GM19467 (cell line): ENCODE measurements at regions not wholly inside any gene's neighbourhood (a gene's known extent, or its start where the extent isn't known, plus 50 kb on each side); places are given as distances from the start of the nearest gene placed in this dataset.

Experiments used
- ATAC-seq: cut with Tn5 transposase; IDR thresholded peaks from one replicate; pipeline ENCODE4 v1.9.1; 2021; ENCODE audit warnings: mild to moderate bottlenecking, moderate library complexity; ENCODE audit not compliant: unreplicated experiment

DNA sequence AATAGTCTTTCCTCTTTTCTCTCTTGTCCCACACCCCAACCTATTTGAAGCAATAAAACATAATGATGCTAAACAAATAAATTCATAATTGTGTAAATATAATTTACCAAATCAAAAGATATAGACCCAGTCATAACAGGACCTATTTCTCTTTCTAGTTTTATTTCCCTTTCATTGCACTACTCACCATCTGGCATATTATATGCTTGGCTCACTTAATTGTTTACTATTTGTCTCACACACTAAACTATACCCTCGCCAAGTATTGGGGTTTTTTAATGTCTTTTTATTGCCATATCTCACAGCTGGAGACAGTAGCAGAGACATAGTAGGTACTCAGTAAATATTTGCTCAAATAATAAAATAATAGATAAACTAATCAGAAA, 597.5 kb upstream of the PCDH15 start:
- ATAC-seq, result no peak

DNA sequence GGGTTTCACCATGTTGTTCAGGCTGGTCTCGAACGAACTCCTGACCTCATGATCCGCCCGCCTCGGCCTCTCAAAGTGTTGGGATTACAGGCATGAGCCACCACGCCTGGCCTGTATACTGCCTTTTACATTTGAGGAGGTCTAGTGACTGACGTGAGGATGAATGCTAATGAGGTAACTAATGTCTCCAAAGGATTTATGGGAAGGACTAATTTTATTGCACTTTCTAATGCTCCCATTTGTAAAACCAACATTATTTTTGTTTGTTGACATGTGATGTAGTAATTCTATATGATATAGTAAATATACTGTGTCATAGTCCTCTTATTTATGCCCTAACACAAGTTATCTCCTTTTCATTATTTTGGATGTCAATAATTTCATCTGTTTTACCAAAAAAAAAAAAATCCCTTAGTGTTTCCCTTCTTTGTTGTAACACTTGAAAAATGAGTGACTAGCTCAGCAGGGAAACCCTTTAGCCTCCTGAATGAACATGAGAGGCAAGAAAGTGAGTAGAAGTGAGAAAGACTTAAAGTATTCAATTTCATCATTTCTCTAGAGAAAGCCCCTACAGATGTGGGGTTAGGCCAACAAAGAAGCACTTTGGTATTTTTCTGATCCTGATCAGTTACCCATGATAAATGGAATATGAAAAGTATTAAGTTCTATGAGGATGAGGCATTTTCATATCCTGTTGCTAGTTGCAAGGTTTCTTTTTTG, 596.9 kb upstream of the PCDH15 start:
- ATAC-seq, result no peak

DNA sequence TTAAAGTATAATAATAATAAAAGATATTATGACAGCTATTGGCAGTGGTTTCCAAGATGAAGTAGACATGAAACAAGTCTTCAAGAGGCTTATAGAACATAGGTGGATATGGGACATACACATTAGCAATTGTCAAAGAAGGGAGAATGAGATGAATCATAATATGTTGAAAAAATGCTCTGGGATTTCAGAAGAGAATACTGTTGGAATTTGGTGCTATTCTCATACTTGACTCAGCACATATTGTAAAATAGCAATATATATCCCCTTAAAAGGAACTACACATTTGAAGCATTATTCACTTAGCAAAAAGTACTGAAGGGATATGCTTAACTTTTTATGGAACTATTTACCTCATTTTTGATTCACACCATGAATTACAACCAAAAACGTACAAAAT, 577.2 kb upstream of the PCDH15 start:
- no peak for ATAC-seq

DNA sequence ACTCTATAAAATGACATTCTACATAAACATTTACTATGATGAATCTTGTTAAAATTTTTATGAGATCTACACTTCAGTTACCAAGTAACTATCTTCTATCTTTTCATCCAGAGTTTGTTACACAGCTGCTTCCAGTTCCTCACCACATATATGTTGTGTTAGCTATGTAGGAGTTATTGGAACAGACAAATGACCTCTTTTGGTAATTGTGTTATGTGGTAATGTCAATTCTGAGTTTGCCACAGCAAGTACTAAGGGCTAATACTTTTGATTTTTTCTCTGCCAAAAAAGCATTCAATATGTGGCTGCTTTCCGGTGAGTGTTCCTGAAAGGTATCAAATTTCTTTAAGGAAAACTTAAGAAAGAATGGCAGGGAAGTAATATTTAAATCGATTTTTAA, 573.9 kb upstream of the PCDH15 start:
- ATAC-seq, result no peak

DNA sequence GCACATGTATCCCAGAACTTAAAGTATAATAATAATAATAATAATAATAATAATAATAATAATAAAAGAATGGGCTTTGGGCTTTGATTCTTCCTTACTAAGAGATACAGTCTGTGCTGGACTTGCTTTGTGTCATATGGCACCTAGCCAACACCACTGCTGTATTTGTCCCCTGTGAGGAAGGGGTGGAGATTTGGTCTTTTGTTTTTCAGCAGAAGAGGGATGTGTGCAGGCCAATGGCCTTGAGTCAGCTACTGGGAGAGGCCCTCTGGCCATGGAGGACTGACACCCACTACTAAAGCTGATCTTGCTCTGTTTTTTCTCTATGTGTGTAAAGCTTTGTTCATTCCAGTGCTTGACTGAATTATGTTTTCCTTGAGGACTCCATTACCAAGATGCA, 573.0 kb upstream of the PCDH15 start:
- ATAC-seq, result no peak

DNA sequence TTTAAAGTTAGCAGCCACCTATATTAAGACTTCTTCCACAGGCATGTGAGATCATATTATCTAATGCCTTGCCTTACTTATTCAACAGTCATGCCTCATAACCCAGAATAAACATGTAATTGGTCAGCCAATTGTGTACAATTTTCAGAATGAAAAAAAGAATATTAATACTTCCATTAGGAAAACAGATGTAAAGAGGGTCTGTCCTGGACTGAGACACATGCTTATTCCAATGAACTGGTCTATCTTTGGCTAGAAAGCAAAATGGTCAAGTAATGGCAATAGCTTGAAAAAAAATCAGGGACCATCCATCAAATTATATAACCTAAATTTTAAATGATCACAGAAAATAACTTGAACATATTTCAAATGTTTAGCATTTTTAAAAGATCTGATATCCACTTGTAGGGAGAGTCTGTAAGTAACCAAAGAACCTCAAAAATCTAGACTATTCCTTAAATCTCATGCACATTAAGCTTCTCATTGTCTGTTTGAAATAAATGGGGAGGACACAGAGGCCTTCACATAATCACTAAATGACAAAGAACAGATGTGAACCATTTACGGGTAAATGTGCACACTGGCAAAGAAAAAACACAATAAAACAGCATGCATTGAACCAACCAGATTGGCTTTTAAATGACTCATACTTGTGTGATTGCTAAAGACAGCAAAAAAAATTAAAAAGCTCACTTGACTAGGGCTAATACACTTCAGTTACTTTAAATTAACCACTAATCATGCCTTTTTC, 568.8 kb upstream of the PCDH15 start:
- no peak for ATAC-seq

DNA sequence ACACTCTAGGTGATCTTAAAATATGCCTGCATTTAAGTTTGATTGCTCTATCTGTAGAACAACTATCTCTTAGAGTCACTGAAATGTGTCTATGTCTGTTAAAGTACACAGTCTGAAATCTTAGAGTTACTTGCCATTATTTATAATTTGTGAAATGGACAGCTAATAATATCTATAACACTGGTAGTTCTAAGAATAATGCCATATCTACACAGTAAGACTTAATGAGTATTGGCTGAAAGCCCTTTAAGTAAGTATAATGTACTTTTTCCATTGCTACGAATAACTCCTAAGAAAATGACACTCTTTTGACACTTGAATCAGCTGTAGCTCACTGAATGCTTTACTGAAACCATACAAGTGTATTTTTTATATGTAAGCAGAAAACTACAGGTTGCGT, 567.4 kb upstream of the PCDH15 start:
- no peak for ATAC-seq

DNA sequence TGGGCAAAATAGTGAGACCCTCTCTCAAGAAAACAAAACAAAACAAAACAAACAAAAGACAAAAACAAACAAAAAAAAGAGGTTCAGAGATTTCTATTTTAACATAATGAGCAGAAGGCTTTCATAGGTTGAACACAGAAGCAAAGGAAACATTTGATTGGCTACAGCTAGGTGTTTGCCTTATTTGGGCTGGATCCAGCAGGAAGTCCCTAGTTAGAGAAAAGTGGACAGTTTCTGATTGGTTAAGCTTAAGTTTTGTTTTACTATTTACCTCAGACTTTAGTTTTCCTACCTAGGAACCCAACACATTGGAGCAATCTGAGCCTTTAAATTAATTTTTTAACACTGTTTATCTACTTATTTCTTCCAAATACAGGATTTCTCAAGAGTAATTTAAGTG, 566.5 kb upstream of the PCDH15 start:
- ATAC-seq, result no peak

DNA sequence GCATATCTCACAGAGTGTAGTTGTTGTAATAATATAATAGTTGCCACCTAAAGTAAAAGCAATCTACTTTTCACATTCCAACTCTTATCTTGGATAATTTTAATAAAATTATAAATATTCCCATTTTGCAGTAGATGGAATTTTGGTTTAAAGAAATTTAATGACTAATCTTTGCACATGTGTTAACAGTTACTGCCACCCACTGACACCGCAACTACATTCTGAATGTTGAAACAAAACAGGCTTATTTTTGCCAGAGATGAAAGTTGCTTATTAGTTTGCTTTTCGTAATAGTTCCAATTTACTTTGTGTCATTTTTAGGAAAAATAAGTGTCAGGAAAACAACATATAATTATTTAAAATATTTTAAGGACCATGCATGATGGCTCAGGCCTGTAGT, 557.5 kb upstream of the PCDH15 start:
- ATAC-seq, result no peak

DNA sequence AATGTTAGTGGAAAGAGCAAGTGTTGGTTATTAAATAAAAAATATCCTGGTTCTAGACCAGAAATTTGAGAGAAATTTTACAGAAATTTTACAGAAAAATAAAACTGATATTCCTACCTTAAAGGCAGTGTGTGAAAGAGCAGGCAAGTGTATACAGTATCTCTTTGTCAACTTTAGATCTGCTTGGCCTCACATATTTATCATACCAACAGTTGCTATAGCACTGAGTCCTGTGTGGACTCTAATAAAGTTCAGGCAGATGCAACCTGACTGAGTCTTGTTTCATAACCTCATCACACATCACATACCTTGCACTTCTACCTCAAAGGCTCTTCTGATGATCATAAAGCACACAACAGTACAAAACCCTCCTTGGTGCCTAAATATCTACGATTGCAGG, 552.4 kb upstream of the PCDH15 start:
- no peak for ATAC-seq

DNA sequence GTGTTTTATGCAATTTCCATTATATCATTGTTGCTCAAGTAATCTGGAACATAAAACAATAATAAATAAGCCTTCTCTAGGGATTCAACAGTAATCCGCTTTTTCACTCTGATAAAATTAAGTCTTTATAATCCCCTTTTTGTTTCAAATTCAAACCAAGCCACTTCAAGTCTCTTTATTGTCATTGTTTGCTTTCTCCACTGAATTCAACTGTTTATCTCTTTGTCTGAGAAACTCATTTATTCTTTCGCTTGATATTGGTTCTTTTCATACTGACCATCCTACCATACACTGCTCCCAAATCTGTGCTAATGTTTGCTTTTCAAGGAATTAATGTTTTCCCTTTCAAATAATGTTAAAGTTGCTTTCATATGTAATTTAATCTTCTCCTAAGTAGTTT, 550.4 kb upstream of the PCDH15 start:
- ATAC-seq, result no peak

DNA sequence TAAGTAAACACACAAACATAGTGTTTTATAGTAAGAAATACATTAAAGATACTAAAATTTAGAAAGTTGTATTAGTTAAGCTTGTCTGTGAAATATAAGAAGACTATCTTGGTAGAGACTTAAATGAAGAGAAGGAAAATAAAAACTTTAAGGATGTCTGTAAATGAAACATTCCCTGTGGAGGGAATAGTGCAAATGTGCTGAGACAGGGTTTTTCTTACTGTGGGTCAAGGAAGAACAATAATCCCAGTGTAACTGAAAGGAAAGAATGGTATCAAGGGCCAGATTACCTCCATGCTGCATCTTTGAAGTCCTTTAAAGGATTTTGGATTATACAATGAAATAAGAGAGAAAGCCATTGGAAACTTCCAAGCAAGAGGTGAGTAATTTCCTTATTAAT, 547.5 kb upstream of the PCDH15 start:
- no peak for ATAC-seq

DNA sequence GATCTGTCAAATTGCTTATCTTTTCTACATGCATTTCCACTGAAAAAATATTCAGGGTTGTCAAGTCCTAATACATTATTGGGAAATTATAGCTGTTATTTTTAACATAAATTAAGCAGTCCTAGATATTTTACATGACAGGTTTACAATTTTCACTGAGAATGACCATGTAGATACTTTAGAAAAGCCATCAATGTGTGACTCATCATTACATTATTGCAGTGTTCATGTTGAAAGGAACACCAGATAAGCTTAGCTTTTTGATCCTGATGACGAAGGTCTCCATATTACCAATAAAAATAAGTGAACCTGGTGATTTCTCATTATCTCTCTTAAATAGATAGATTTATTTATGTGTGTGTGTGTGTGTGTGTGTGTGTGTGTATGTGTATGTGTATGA, 529.5 kb upstream of the PCDH15 start:
- no peak for ATAC-seq

DNA sequence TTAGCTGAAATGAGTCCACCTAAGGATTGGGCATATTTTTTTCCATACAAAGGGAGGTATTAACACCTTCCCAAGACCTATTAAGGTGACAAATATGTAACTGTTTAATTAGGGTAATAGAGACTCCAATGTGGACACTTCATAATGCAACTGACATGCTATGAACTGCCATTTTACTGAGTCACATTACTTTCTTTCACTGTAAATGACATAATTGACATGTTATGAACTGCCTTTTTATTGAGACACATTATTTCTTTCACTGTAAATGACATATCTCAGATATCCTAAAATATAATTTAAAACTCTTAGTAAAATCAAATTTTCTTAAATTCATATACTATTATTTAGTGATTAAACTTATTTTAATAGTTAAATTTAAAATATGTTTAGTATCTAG, 528.8 kb upstream of the PCDH15 start:
- no peak for ATAC-seq

DNA sequence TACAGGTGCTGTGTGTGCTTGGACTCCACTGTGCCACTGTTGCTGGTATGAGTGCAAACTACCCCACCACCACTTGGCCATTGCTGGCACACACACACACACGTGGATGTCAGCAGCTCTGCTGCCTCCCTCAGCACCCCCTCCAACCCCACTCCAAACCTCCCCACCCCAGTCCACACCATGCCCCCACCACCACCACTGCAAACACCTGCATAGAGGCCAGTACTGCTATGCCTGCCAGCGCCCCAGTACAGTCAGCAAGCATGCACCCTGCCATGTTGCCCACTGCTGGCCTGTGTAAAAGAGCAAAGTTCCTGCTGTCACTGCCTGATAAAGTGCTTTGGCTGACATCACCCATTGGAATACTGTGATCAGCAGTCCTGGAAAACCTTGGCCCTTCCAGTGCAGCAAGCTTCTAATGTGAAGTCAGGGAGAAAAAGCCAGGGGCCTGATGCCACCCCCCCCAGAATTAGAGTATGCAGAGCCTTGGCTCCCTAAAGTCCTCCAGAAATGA, 519.2 kb upstream of the PCDH15 start:
- ATAC-seq, result no peak

DNA sequence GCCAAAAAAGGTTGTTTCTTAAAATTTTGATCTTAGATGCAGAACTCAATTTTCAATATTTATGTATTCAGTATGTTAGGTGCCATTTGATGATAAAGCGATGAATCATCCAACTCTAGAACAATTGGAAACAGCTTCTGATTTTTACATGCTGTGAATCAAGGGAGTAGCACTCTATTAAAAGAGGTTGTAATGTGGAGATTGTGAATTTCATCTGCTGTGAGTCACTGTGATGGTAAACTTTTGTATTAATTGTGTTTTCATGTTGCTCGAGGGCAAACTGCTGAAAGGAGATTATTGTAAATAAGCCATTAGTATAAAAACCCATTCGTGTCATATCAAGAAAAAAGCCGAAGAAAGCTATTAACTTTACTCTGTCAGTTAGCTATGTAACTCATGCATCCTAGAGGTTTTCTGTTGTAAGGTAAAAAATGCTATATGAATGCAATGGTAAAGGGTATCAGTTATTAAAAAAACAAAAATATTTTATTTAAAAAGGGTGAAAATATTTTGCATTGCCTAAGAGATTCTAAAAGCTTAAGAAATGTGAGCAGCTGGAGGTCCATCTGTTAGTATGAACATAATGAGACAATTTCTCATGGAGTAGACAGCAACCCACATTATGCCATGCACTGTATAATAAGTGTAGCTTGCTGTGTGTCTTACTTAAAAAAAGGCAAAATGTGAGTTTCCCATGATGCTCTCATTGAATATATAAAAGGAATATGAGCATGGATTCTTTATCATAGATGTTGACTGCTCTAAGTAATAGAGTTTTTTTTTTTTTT, 511.0 kb upstream of the PCDH15 start:
- no peak for ATAC-seq

DNA sequence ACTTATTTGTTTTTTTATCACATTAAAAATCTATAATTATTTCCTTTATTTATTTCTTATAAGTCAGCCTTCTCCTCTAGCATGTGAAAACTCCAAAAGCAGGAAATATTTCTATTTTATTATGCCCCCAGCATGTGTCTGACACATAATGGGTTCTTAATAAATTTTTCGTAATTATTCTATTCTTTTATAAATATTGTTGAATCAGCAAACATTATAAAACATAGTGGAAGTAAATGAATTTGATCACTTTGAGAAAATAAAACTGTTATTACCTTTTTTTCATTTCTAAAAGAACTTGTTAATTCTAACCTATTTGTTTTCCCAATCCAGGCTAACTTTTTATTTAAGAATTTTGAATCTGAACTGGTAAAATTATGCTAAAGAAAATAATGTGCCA, 509.1 kb upstream of the PCDH15 start:
- ATAC-seq, result no peak

DNA sequence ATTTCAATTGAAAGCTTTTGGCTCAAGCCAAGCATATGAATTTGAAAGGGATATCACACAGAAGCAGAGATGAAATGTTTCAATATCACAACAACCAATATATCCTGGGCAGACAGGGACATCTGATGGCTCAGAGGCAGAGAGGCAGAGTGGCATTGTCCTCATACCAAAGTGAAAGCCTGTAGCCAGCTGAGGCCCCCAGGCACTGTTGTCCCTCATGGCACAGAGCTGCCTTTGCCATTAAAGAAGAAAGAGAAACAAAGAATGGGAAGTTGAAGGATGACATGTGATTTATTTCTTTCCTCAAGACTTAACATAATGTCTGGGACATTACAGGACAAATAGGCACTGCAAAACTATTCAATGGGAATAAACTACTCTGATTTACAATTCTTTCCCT, 504.3 kb upstream of the PCDH15 start:
- no peak for ATAC-seq

DNA sequence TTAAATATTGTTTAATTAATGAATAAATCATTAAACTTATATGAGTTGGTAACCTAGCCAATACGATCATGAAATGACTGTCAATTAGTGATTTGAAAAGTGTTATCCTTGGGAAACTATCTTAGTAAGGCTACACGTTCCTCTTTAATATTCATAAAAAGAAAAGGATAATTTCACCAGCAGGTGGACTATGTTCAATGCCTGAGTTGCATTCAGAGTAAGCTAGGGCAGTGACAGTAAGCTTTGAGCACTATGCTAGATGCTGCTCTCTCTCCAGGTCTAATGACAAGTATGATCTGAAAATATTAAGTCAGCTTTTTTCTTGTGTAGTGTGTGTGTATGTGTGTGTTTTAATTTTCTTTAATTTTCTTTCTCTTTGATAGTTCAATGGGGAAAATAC, 486.3 kb upstream of the PCDH15 start:
- no peak for ATAC-seq

DNA sequence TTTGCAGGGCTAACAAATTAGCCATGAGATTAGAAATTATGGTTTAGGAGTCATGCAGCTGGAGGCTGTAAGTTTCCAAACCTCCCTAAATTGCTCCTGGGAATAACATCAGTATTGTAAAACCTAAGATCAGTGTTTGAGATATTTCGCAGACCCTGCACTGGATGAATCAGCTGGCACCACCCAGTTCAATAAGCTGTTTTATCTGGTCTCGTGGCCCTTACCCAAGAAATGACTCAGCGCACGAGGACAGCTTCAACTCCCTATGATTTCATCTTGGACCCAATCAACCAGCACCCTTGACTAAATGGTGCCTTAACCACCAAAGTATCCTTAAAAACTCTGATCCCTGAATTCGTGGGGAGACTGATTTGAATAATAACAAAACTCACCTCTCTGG, 482.0 kb upstream of the PCDH15 start:
- ATAC-seq, result no peak

DNA sequence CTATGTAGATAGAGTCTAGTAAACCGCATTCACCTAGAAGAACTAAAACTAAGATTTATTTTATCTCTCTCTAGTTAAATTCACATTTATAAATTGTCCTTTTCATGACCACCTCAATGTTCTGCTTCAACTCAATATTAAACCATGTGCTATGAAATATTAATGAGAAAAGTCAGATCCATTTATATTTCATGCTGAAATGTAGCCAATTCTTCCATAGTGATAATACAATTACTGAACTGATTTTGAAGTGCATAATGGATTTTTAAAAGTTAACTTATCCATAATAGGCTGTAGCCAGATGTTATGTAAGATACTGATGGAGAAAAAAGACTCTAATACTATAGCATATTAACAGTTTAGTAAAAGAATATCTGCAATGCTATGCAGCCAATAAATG, 479.7 kb upstream of the PCDH15 start:
- no peak for ATAC-seq

DNA sequence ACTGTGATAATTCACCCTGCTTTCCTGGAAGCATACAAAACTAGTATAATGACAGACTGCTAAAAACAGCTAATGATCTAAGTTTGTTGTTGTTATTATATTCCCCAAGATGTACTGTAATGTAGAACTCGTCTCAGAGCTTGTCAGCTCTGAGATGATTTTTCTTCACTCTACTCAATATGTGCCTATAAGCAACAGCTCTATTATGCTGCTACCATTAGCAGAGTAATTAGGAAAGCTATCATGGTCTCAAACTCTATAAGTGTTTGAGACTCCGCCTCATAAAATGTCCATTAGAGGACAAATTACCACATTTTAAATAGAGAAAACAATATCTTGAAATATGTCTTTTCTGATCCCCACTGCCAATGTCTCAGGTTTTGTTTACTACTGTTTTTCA, 476.5 kb upstream of the PCDH15 start:
- ATAC-seq, result no peak
